Kasumi-1 (cell line): ENCODE measurements at regions not wholly inside any gene's neighbourhood (a gene's known extent, or its start where the extent isn't known, plus 50 kb on each side); places are given as distances from the start of the nearest gene placed in this dataset.

ENCODE experiments used
- DNase-seq, 2 experiments: peaks; one replicate each; lab custom pipeline; 2025; lab: John Stamatoyannopoulos, UW

- no peak for DNase-seq
Measured at GRCh38 chr12:102534899-102535298, 54.5 kb upstream of the IGF1 start.

DNA sequence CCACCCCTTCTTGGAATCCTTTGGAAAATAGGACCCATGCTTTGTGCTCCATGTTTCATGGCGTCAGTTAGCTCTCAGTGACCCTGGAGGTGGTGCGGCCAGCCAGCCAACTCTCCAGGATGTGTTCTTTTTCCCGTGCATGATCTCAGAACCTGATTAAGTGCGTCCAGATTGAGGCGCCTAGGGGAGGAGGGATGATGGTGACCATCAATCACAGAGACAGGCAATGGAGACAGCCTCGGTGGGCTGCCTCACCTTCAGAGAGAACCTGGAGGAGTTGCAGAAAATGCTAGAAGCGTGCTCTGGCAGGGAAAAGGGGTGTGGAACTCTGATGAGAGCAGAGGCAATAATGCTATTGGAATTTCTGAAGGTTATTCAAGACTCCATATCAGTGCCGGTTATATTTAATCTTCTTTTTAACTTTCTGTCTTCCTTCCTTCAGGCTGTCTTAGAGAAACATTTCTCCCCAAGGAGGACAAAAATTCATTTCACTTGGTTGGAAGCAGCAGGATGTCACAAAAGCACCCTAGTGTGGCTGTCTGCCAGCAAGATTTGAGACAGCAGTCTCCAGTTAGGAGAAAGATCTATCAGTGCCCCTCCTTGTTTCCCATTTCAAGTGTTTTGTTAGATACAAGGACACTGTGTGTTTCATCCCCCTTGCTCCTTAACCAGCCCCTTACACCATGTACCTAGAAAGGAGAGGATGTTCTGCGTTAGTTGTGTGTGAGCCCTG, 53.3 kb upstream of the IGF1 start:
- DNase-seq: no peak
